H1 (cell line): ENCODE measurements at regions not wholly inside any gene's neighbourhood (a gene's known extent, or its start where the extent isn't known, plus 50 kb on each side); places are given as distances from the start of the nearest gene placed in this dataset.

Source experiments
- CTCF ChIA-PET: fragments of 300-600 bp; sonication (Branson Sonifier 250); formaldehyde crosslinking; loops from one replicate; lab custom pipeline; 2021; ENCODE audit not compliant: partially characterized antibody; lab: Charles Lee
- POLR2A ChIA-PET: fragments of 300-600 bp; sonication (Branson Sonifier 250); formaldehyde crosslinking; loops from one replicate; lab custom pipeline; 2021; ENCODE audit warnings: inconsistent platforms; ENCODE audit not compliant: partially characterized antibody; lab: Charles Lee
- DNase-seq, 2 experiments: peaks; one replicate each; pipeline versions ENCODE4 v3.0.0 to v3.0.0-alpha.2; 2010 to 2022; ENCODE audit warnings: low spot score in 2 of 2, low read depth in 1 of 2, mixed read lengths in 1 of 2
- FAIRE-seq: peaks from 2 replicates; lab custom pipeline; 2011; peaks lifted over from hg19 to GRCh38; lab: Jason Lieb, UNC
- H2AFZ ChIP-seq: 2 replicates; pipeline ENCODE4 v1.8.1; 2012; ENCODE audit warnings: low read length, inconsistent platforms
- H2AK5ac ChIP-seq: 2 replicates; pipeline ENCODE4 v1.6.1; 2013; ENCODE audit warnings: low read depth, low read length
- H2BK120ac ChIP-seq: replicated peaks from 2 replicates; pipeline ENCODE3; 2013; ENCODE audit warnings: low read depth, low read length, inconsistent platforms
- H2BK12ac ChIP-seq: 2 replicates; pipeline ENCODE4 v1.6.1; 2013; ENCODE audit warnings: low read depth, low read length
- H2BK15ac ChIP-seq: 2 replicates; pipeline ENCODE4 v1.6.1; 2013; ENCODE audit warnings: low read length
- H2BK20ac ChIP-seq: 2 replicates; pipeline ENCODE4 v1.6.1; 2013; ENCODE audit warnings: low read length
- H2BK5ac ChIP-seq: 2 replicates; pipeline ENCODE4 v1.6.1; 2013; ENCODE audit warnings: low read depth, low read length
- H3K14ac ChIP-seq: 2 replicates; pipeline ENCODE4 v1.6.1; 2013; ENCODE audit warnings: inconsistent platforms; ENCODE audit not compliant: insufficient read length
- H3K18ac ChIP-seq: 2 replicates; pipeline ENCODE4 v1.6.1; 2013; ENCODE audit warnings: low read length; ENCODE audit errors: extremely low read depth
- H3K23ac ChIP-seq: 2 replicates; pipeline ENCODE4 v1.6.1; 2013; ENCODE audit warnings: inconsistent platforms; ENCODE audit not compliant: insufficient read length
- H3K23me2 ChIP-seq: 2 replicates; pipeline ENCODE4 v1.6.1; 2013; ENCODE audit warnings: low read depth, low read length
- H3K27ac ChIP-seq: 2 replicates; pipeline ENCODE4 v1.6.1; 2011; ENCODE audit warnings: low read depth, low read length, inconsistent platforms
- H3K27me3 ChIP-seq, 4 experiments: replicated peaks in 1 of 4; 1 replicate in 1 of 4; 2 replicates in 3 of 4; pipeline versions ENCODE4 v1.6.1 to v1.8.1; 2011 to 2013; ENCODE audit warnings: low read length in 3 of 4, mild to moderate bottlenecking in 3 of 4, inconsistent platforms in 2 of 4, mixed read lengths in 2 of 4, moderate library complexity in 1 of 4; ENCODE audit not compliant: control insufficient read depth in 3 of 4, insufficient read depth in 3 of 4; ENCODE audit errors: extremely low read depth in 1 of 4
- H3K36me3 ChIP-seq, 4 experiments: 2 replicates each; pipeline versions ENCODE4 v1.6.1 to v1.8.1; 2011 to 2013; ENCODE audit warnings: mild to moderate bottlenecking in 4 of 4, low read length in 3 of 4, moderate library complexity in 2 of 4, control low read depth in 1 of 4, inconsistent platforms in 1 of 4; ENCODE audit not compliant: insufficient read depth in 4 of 4, control insufficient read depth in 2 of 4
- H3K4ac ChIP-seq: replicated peaks from 2 replicates; pipeline ENCODE3; 2013; ENCODE audit warnings: low read length, low read depth, mixed read lengths, inconsistent platforms; ENCODE audit not compliant: insufficient read length
- H3K4me1 ChIP-seq, 4 experiments: replicated peaks in 1 of 4; 1 replicate in 1 of 4; 2 replicates in 3 of 4; pipeline versions ENCODE4 v1.6.1 to v1.8.1; 2011 to 2013; ENCODE audit warnings: low read length in 3 of 4, inconsistent platforms in 2 of 4, mixed read lengths in 1 of 4; ENCODE audit not compliant: insufficient read depth in 4 of 4, control insufficient read depth in 3 of 4
- H3K4me2 ChIP-seq, 2 experiments: 2 replicates each; pipeline versions ENCODE4 v1.6.1 to v1.8.1; 2011 to 2013; ENCODE audit warnings: low read depth in 2 of 2, low read length in 2 of 2, control low read depth in 1 of 2, inconsistent platforms in 1 of 2, mild to moderate bottlenecking in 1 of 2; ENCODE audit not compliant: insufficient read depth in 1 of 2
- H3K4me3 ChIP-seq, 4 experiments: fragments of 200-600, 300-600 bp in 1 of 4; sonication (generic), shearing (Covaris generic), sonication (Bioruptor Twin) in 1 of 4; 2 replicates each; pipeline versions ENCODE4 v1.5.1 to v1.8.1; 2011 to 2016; ENCODE audit warnings: low read length in 4 of 4, low read depth in 3 of 4, control low read depth in 2 of 4, inconsistent platforms in 2 of 4, mild to moderate bottlenecking in 2 of 4, mixed read lengths in 1 of 4, moderate library complexity in 1 of 4; ENCODE audit not compliant: insufficient read depth in 2 of 4; ENCODE audit errors: extremely low read depth in 1 of 4
- H3K56ac ChIP-seq: replicated peaks from 2 replicates; pipeline ENCODE3; 2013; ENCODE audit warnings: low read depth, mild to moderate bottlenecking, mixed read lengths, low read length, inconsistent platforms; ENCODE audit not compliant: insufficient read length
- H3K79me1 ChIP-seq: 2 replicates; pipeline ENCODE4 v1.6.1; 2013; ENCODE audit warnings: low read depth, low read length, control low read depth
- H3K79me2 ChIP-seq, 2 experiments: 2 replicates each; pipeline versions ENCODE4 v1.6.1 to v1.8.1; 2012 to 2013; ENCODE audit warnings: low read length in 2 of 2, mild to moderate bottlenecking in 2 of 2, inconsistent platforms in 1 of 2; ENCODE audit not compliant: insufficient read depth in 2 of 2, control insufficient read depth in 1 of 2
- H3K9ac ChIP-seq, 4 experiments: replicated peaks in 1 of 4; 1 replicate in 1 of 4; 2 replicates in 3 of 4; pipeline versions ENCODE4 v1.6.1 to v1.8.1; 2011 to 2013; ENCODE audit warnings: low read depth in 3 of 4, low read length in 3 of 4, control low read depth in 2 of 4, mild to moderate bottlenecking in 2 of 4, moderate library complexity in 2 of 4, inconsistent platforms in 1 of 4; ENCODE audit errors: extremely low read depth in 1 of 4
- H3K9me3 ChIP-seq, 2 experiments: 2 replicates each; pipeline versions ENCODE4 v1.6.1 to v1.8.1; 2012 to 2013; ENCODE audit warnings: mild to moderate bottlenecking in 2 of 2, moderate library complexity in 2 of 2, control low read depth in 1 of 2, inconsistent platforms in 1 of 2, low read depth in 1 of 2, low read length in 1 of 2, mixed read lengths in 1 of 2; ENCODE audit not compliant: insufficient read depth in 2 of 2
- H4K20me1 ChIP-seq, 2 experiments: replicated peaks in 1 of 2; 2 replicates each; pipeline versions ENCODE3 to v1.8.1; 2011 to 2013; ENCODE audit warnings: inconsistent platforms in 2 of 2, low read length in 2 of 2, mild to moderate bottlenecking in 1 of 2; ENCODE audit not compliant: insufficient read depth in 2 of 2, control insufficient read depth in 1 of 2
- H4K5ac ChIP-seq: 2 replicates; pipeline ENCODE4 v1.6.1; 2013; ENCODE audit warnings: low read length, low read depth, mixed read lengths, inconsistent platforms; ENCODE audit not compliant: insufficient read length
- H4K8ac ChIP-seq: 2 replicates; pipeline ENCODE4 v1.8.0; 2013; ENCODE audit warnings: mild to moderate bottlenecking, moderate library complexity, low read length, inconsistent platforms; ENCODE audit not compliant: insufficient read depth; ENCODE audit errors: extremely low read depth
- H4K91ac ChIP-seq: replicated peaks from 2 replicates; pipeline ENCODE3; 2013; ENCODE audit warnings: low read length, mixed read lengths, inconsistent platforms; ENCODE audit not compliant: insufficient read length
- BRCA1 ChIP-seq: IDR thresholded peaks from 2 replicates; pipeline ENCODE4 v1.6.1; 2012; ENCODE audit warnings: low read depth, low read length, improper control_type of control experiment
- CTBP2 ChIP-seq: IDR thresholded peaks from 2 replicates; pipeline ENCODE4 v1.7.0; 2011; ENCODE audit warnings: borderline replicate concordance, mild to moderate bottlenecking, moderate library complexity, mixed read lengths, low read length; ENCODE audit not compliant: insufficient read depth, insufficient read length
- POLR2A ChIP-seq, 2 experiments: IDR thresholded peaks; 1 replicate in 1 of 2; 2 replicates in 1 of 2; pipeline ENCODE4 v1.6.1; 2011; ENCODE audit warnings: low read depth in 2 of 2, low read length in 2 of 2, mild to moderate bottlenecking in 2 of 2; ENCODE audit errors: control extremely low read depth in 1 of 2
- SP4 ChIP-seq: IDR thresholded peaks from 2 replicates; pipeline ENCODE4 v1.6.1; 2012; ENCODE audit warnings: low read length, inconsistent platforms
- TBP ChIP-seq: IDR thresholded peaks from 2 replicates; pipeline ENCODE4 v1.6.1; 2011; ENCODE audit warnings: low read depth, low read length, improper control_type of control experiment
- TEAD4 ChIP-seq: IDR thresholded peaks from 2 replicates; pipeline ENCODE4 v1.6.1; 2012; ENCODE audit warnings: low read depth, low read length, inconsistent platforms, mixed read lengths
- WGBS, 2 experiments: shearing (Covaris generic) in 1 of 2; methylation state at CpG; one replicate each; pipeline versions ENCODE4 v1.1.6 to v1.1.7; 2013 to 2015; ENCODE audit warnings: low lambda C conversion rate in 2 of 2, mixed read lengths in 2 of 2, inconsistent platforms in 1 of 2, low coverage in 1 of 2, missing lambda C conversion rate in 1 of 2; ENCODE audit not compliant: insufficient replicate concordance in 2 of 2, insufficient coverage in 1 of 2, insufficient read length in 1 of 2; ENCODE audit errors: extremely low coverage in 1 of 2, missing lambda C conversion rate in 1 of 2; 5-methylcytosine and 5-hydroxymethylcytosine counted together

DNA sequence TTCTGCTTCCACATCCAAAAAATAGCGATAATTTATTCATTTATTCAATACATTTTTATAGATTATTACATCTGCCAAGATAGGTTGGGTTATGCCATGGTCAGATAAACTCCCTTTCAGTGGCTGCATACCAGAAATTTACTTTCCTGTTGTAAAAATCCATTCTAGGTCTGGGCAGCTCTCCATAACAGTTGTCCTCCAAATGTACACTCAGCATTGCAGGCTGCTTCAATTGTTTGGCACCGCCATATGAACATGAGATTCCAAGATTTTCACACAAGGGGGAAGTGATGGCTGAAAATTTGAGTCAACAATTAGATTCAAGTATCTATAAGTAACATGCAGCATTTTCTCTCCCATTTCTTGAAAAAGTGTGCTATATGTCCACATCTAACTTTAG is 568.7 kb downstream of the ETV1 start:
- POLR2A ChIA-PET = no interaction called here
- H4K8ac ChIP-seq = no peak overlapping the region

More for the DNA sequence above, 568.7 kb downstream of the ETV1 start:
- no peak overlapping the region for H3K14ac ChIP-seq
- no peak overlapping the region for H2BK12ac ChIP-seq
- no peaks in the 10 kb centered on the region for H4K20me1 ChIP-seq
- no peak overlapping the region for H4K5ac ChIP-seq
- H3K36me3 ChIP-seq = no peaks in the 10 kb centered on the region
- no peak overlapping the region for H2BK120ac ChIP-seq
- H3K27ac ChIP-seq = no peak overlapping the region
- FAIRE-seq (no peak), DNase-seq (no peak)
- no peak overlapping the region for H3K23ac ChIP-seq
- H3K9ac ChIP-seq = no peak overlapping the region
- CTCF ChIA-PET = no interaction called here
- no peak overlapping the region for H3K4me3 ChIP-seq
- no peak overlapping the region for H4K91ac ChIP-seq
- no peaks in the 10 kb centered on the region for H3K27me3 ChIP-seq
- H3K4ac ChIP-seq = no peak overlapping the region
- no peaks in the 10 kb centered on the region for H3K79me1 ChIP-seq
- no peaks in the 10 kb centered on the region for H3K79me2 ChIP-seq
- H3K18ac ChIP-seq = no peak overlapping the region
- no peak overlapping the region for H2AFZ ChIP-seq
- H3K4me2 ChIP-seq = no peak overlapping the region
- no peak overlapping the region for H2BK20ac ChIP-seq
- 0 out of 4 replicates have a peak, but pooled peaks cover 0 to 3% of the 10 kb centered on the region in 2 experiments for H3K9me3 ChIP-seq
- H3K56ac ChIP-seq = no peak overlapping the region
- no peaks in the 10 kb centered on the region for H3K4me1 ChIP-seq
- 97% methylated on average over 2 of the region's 2 CpGs; no CpG with 5 or more reads in 1 of the 2 experiments for WGBS, 2 experiments
- H2BK15ac ChIP-seq = no peak overlapping the region
- H2AK5ac ChIP-seq = no peak overlapping the region
- no peaks in the 10 kb centered on the region for H3K23me2 ChIP-seq
- no peak for TF ChIP-seq SP4
- no peak for TF ChIP-seq POLR2A (IDR thresholded peaks at IDR 0.05; ENCODE audit: control extremely low read depth in 1 of 2, low read depth in 2 of 2, low read length in 2 of 2)
- no peak for TF ChIP-seq TBP
- no peak for TF ChIP-seq TEAD4
- no peak for TF ChIP-seq BRCA1
- no peak for TF ChIP-seq CTBP2
- H2BK5ac ChIP-seq = no peak overlapping the region
